ENCODE measurements at regions not wholly inside any gene's neighbourhood (a gene's known extent, or its start where the extent isn't known, plus 50 kb on each side); places are given as distances from the start of the nearest gene placed in this dataset.

- TF ChIP-seq CTCF (conservative IDR thresholded peaks at IDR 0.05; ENCODE audit: low read depth, low read length), result no peak
- TF ChIP-seq MXI1 (IDR thresholded peaks at IDR 0.05; ENCODE audit: borderline replicate concordance, low read depth, low read length), result no peak
- no peak for TF ChIP-seq POLR2A (IDR thresholded peaks at IDR 0.05; ENCODE audit: low read depth, low read length)
- no peak for TF ChIP-seq MAZ (IDR thresholded peaks at IDR 0.05; ENCODE audit: borderline replicate concordance, low read depth, low read length)
- TF ChIP-seq, protein P1, sequence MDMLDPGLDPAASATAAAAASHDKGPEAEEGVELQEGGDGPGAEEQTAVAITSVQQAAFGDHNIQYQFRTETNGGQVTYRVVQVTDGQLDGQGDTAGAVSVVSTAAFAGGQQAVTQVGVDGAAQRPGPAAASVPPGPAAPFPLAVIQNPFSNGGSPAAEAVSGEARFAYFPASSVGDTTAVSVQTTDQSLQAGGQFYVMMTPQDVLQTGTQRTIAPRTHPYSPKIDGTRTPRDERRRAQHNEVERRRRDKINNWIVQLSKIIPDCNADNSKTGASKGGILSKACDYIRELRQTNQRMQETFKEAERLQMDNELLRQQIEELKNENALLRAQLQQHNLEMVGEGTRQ (IDR thresholded peaks at IDR 0.05; ENCODE audit: low read depth, low read length), result no peak
Observed at GRCh38 chr18:61189376-61189775, 143.9 kb upstream of the CDH20 start.

Measured in IMR-90 (cell line).